ENCODE measurements at regions not wholly inside any gene's neighbourhood (a gene's known extent, or its start where the extent isn't known, plus 50 kb on each side); places are given as distances from the start of the nearest gene placed in this dataset.

GRCh38 chr10:113348694-113349093 is 204.2 kb upstream of the HABP2 start:
- TF ChIP-seq CTCF (conservative IDR thresholded peaks at IDR 0.05; ENCODE audit: low read depth, low read length) = no peak
- TF ChIP-seq EZH2 (IDR thresholded peaks at IDR 0.05; ENCODE audit: borderline replicate concordance, low read depth, low read length, poor library complexity, severe bottlenecking) = no peak
